Activated effector memory CD4-positive, alpha-beta T cell treated with Interleukin-2 at 50 U/mL for 16 hours (primary cell): ENCODE measurements at regions not wholly inside any gene's neighbourhood (a gene's known extent, or its start where the extent isn't known, plus 50 kb on each side); places are given as distances from the start of the nearest gene placed in this dataset.

ENCODE experiments used
- DNase-seq: peaks from one replicate; pipeline ENCODE4 v3.0.0-alpha.2; 2020

DNA sequence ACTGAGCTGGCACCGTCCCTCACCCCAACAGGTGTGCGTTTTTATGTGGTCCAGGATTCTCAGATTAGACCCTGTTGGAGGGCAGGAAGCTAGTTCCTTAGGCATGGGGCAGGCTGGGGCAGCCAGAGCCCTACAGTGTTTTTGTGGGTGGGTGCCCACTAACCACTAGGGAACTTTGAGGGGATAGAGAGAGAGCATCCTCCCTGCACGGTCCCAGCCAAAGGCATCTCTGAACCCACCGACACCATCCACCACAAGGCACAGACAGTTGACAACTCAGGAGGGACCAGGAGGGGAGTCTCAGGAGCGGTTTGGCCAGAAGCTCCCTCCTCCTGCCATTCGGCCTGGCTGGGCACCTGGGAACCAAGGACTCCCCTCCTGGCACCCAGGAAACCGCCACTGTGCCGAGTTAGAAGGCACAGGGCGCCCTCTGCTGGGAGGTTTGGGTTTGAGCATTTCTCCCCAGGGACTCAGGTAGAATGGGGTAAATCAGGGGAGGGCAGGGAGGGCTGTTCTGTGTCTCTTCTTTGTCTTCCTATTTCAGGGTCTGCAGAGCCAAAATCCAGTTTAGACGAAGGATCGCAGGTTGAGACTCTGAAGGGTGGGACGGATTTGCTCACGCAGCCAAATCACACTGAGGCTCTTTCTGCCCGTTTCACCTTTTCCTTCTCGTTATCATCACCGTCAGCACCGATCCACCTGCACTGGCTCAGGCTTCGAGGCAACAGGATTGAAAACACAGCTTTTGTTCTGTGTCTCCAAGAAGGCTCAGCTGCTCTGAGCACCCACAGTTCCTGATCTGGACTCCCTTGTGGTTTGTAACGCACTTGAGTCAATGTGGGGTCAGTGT lies 84.8 kb upstream of the COL13A1 start:
- DNase-seq: peak; percentile 22

DNA sequence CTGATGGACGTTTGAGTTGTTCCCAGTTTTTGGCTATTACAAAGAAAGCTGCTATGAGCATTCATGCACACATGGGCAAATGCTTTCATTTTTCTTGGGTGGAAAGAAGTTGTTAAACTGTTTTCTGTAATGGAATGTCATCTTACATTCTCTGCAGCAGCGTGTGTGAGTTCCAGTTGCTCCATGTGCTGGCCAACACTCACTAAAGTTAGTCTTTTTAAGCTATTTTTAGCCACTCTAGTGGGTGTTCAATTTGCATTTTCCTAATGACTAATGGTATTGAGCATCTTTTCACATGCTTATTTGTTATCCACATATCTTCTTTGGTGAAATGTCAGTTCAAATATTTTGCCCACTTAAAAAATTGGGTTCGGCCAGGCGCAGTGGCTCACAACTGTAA lies 82.8 kb upstream of the COL13A1 start:
- DNase-seq: no peak

DNA sequence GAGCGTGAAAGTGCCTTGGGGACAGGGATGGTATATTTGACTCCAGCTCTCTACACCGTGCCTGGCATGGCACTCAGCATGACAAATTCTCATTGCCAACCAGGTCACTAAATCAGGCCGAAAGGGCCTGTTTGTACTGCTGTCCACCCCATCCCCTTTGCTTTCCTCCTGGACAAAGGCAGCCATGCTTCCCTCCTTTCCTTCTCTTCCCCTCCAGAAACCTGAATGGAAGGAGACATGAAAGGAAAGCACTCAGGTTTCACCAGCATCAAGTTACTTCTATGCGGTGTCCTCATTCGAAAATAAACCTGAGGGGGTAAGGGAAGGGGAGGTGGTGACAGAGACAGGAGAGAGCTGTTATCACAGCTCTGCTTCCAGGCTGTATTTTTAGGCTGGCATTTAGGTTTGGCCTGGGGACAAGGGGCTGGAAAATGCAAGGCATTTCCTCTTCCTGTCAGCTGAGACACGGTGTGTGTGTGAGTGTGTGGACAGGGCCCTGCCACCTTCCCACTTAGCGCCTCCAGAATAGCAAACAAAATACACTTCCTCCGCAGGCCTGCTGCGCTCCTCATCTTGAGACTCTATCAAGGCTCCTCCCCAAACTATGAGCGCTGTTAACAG lies 79.9 kb upstream of the COL13A1 start:
- DNase-seq: no peak

DNA sequence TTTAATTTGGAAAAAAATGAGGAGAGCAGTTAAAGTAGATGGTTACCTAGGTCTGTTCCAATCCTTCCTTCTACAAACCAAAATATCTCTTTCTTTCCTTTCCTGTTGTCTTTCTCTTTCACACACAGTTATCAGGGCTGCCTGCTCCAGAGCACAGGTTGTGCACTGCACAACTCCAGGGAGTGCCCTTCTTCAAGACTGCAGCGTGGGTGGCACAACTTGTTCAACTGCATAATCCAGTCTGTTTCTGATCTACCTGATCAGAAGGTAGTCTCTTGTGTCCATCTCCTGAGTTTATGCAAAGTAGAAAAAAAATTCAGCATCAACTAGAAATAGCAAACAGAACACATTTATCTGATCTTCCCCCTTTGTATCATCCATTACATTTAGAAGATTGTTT lies 78.1 kb upstream of the COL13A1 start:
- DNase-seq: no peak

DNA sequence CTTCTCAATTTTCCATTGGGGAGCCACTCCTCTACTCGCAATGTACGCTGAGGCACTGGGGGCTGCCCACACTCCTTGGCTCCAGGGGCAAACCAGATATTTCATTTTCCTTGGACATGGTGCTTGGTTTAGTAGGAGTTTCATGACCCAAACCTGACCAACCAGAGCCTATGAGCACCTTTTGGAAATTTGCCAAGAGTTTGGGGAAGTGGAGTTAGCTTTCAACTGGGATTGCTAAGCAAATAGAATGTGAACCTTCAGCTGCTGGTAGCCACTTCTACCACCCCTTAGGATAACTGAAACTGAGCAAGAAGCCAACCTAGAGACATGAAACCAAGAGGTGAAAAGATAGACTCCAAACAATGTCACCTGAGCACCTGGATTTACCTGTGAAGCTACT lies 74.9 kb upstream of the COL13A1 start:
- DNase-seq: no peak

DNA sequence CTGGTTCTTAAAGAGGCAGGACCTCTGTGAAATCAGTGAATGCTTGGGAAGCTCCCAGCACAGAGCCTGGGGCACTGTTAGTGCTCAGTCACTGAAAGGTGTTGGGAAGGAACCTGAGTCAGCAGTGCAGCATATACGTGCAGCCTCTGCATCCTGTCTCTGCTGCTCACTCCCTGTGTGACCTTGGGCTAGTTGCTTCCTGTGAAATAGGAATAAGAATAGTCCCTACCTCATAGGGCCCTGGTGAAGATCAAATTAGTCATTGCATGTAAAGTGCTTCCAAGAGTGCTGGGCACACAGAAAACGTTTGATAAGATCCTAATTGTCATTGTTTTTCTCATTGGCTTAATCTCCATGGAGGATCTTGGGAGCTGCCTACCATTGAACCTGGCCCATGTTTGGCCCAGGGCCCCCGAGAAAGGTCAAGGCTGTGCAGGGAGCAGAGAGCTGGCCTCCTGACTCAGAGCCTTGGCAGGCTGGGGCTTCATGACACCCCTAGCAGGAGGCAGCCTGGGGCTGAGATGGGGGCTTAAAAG lies 73.3 kb upstream of the COL13A1 start:
- DNase-seq: no peak

DNA sequence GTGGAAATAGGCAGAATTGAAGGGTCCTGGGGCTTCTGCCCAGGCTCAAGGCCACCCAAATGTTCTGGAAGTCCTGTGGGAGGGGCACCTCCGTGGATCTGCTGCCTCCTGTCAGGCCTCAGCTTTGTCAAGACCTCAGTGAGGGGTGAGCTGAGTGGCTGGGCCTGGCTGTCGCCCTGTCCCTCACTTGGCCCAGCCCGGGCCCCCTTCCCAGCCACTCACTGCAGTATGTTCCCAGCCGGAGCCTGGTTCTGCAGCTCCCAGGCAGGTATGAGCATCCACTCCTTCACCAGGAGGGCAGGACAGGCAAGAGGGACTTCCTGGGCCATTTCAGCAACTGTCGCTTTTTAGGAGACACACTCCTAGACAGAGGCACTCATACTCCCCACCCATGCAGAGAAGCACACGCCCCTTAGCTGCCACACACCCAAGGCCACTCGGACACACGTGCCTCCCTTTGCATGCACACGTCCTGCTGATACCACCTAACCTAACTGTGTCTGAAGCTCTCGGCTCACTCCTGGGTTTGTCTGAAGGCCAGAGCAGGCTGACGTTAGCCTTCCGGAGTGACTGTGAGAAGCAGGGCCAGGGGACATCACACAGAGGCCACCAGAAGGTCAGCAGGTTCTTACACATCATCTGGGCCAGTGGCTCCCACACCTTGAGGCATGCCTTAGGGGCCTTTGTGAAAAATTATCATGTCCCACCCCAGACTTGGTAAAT lies 72.2 kb upstream of the COL13A1 start:
- no peak for DNase-seq

DNA sequence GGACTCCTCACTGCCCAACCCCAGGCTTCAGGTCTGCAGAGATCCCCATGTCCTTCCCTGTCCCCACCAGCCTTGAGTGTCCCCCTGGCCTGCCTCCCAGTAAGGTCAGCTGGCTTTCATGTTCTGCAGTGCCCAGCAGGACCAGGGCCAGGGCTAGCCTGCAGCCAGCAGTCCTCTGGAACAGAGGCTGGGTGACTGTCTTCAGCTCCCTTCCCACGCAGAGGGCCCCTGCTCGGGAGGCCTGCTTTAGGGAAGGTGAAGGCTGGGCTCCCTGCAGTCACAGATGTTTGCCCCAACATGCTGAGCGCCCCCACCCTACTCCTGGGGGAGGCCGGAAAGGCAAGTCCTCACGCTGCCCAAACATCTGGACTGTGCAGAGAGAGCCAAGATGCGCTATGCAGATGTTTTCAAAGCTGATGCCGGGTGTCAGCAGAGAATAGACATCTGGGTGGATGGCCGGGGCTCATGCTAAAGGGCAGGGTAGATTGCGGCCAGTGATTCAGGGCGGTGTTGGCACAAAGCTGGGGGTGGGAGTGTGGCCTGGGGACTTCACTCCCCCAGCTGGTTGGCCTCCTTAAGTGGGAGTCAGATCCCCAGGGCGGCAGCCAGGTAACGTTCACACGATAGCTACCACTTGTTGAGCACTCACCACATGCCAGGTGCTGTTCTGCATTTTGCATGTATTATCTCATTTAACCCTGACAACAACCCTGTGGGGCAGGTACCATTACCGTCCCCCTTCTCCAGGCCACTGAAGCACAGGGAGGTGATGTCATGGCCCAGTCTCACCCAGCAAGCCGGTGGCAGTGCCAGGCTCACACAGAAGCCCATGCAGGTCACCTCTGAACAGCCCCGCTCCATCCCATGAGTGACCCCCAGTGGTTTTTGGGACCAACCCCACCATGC lies 71.2 kb upstream of the COL13A1 start:
- no peak for DNase-seq

DNA sequence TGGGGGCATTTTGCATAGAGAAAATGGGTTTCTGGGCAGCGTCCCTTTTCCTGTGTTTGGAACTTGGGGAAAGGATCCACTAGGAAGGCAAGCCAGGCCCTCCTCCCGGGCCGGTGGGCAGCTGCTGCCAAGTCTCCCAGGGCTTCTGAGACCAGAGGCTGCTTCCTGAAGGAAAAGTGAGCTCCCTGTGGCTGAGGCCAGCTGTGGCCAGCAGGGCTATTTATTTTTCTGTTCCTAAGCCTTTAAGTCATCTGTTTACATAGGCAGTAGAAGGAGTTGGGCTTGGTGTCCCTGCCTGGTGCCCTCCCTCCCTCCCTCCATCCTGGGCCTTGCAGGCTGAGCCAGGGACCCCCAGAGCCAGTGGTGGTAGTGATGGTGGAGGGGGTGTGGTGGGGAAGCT lies 70.5 kb upstream of the COL13A1 start:
- no peak for DNase-seq

DNA sequence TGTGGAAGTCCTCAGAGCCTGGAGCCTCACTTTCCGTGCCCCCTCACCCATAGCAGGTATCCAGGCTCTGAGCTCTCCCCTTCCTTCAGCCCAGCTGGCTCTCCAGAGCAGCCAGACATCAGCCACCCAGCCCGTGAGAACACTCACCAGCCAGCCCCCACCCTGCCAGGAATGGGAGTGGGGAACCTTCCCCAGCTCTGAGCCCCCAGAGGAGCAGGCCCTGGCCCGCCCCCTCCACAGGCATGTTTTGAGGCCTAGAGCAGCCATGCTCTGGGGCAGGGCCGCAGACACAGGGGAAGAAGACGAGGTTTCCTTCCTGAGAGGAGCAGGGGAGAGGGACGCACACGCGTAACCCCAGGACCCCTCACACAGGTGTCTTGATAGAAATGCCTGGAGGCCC lies 70.0 kb upstream of the COL13A1 start:
- no peak for DNase-seq

DNA sequence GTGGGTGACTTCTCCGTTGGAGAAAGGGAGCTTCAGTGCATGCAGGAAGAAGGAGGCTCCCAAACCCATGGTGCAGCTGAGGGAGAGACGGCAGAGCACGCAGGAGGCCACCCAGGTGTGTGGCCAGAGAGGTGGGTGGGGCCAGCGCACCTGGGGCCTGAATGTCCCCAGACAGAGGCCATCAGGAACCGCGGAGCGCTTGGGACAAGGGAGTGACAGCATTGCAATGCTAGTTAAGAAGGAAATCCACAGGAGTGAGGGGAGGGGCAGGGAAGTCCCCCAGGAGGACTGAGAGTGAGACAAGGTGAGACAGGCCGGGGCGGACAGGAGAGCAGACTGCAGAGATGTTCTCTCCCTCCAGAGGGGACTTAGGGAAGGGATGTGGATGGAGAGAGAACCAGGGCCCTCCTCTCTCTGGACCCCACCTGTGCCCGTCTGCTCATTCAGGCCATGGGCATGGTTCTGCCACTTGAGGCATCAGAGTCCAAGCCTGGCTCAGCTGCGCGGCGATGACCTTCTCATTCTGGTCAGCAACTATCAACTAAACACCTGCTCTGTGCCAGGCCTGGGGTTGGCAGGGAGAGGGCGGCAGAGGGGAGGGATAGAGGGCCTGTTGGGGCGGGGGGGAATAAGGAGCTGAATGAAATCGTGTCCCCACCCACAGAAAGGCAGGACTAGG lies 69.4 kb upstream of the COL13A1 start:
- no peak for DNase-seq

DNA sequence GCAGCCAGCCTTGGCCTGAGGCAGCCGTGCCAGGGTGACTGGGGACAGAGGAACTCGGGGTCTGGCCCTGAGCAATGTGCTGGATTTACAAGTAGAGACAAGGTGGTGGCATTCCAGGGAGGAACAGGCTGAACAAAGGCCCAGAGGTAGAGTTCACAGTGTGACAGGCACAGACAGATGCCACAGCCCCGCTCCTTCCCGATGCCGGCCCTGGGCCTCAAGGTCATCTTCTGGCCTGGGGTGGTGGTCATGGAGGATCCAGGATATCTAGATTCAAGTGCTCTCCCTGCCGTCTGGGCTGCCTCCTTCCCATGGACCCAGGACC lies 68.9 kb upstream of the COL13A1 start:
- DNase-seq: no peak

DNA sequence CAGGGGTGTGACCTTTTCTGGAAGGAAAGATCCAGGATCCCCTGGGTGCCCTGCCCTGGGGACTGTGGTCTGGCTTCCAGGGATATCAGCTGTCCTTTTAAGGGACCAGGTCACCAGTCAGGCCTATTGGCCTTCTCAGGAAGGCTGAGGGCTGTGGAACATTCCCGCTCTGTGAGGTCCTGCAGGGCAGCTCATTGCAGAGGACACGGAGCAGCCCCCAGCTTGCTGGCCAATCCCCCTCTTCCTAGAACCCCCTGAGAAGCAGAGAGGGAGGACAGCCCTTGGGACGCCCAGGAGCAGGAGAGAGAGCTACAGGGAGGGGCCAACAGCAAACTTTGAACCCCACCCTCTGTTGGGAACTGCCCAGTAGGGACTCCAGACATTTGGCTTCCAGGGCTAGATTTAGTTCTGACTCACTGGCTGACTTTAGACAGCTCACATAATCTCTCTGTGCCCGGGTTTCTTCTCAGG lies 67.9 kb upstream of the COL13A1 start:
- DNase-seq: no peak

DNA sequence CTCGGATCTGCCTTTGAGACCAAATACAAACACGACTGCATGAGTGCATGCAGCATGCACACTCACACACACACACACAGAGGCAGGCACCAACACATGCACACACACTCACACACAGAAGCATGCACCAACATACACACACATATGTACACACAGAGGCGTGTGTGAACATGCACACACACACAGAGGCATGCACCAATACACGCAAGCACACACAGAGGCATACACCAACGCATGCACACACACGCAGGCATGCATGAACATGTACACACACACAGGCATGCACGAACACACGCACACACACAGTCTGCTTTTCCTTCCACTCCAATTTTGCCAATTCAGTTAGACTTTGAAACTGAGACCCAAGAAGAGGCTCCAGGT lies 67.3 kb upstream of the COL13A1 start:
- DNase-seq: no peak

DNA sequence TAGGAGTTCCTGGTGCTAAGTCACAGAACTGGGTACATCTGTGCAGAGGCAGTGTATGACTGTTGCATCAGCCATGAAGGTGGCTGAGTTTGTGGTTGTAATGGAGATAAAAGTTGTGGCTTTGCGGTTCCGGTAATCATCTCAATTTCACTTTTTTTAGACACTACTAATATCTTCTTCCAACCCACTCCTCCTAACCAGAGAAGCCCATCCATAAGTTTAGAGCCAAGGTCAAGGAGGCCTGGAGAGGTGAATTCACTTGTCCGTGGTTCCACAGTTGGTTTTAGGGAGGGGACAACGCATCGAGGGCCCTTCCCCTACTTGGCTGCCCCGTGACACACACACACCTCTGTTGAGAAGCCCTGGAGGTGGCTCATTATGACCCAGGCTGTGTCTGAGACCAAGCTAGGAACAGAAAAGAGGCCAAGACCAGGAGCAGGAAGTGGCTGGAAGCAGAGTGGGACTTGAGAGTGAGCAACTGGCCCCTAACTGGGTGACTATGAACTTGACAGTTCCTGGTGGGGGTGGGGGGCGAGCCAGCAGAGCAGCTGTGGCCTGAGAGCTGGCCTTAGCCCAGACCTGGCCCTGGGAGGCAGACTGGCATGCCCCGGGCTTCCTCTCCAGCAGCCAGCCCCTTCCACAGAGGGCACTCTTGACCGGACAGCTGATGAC lies 66.8 kb upstream of the COL13A1 start:
- DNase-seq: no peak

DNA sequence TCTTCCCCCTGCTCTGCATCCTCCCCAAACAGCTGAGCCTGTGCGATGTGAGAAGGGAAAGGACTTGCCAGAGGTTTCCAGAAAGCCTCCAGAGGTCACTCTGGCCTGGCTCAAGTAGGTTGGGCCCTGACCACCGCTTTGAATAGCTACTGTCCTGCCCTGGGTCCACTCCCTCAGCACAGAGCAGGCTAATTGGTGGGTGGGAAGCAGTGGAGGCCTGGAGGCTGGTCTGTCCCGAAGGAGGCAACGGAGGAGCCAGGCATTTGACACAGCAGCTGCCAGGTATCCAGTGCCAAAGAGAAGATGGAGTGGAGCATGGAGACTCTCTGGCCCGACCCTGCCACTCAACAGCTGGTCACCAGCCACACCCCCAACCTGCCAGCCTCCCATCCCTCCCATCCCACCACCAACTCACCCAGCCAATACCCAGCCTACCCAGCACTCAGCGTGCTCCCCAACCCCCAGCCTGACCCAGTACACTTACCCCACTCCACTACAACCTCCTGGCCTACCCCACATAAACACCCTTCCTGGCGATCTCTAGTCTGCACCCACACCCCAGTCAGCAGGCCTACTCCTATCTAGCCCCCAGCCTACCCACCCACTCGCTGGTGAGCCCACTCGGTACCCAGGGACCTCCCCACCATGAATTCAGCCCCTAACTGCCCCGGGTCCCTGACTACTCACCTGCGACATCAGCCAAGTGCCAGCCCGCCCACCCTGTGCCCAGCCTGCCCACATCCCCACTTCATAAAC lies 64.6 kb upstream of the COL13A1 start:
- DNase-seq: no peak

DNA sequence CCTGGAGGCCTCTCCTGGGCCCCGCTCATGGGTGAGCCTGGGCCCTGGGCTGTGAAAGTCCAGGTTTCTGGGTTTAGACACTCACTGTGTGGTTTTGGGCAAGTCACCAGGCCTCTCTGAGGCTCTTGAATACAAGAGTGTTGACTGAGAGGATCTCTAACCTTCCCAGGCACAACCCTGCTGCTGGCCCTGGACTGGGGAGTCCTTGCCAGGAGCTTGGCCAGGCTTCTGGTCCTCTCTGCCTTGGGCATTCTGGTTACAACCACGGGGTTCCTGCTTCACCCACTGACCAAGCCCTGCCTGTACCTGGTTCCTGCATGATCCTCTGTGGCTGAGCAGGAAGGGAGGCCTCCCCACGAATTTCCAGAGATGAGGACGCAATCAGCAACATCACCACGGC lies 63.6 kb upstream of the COL13A1 start:
- no peak for DNase-seq

DNA sequence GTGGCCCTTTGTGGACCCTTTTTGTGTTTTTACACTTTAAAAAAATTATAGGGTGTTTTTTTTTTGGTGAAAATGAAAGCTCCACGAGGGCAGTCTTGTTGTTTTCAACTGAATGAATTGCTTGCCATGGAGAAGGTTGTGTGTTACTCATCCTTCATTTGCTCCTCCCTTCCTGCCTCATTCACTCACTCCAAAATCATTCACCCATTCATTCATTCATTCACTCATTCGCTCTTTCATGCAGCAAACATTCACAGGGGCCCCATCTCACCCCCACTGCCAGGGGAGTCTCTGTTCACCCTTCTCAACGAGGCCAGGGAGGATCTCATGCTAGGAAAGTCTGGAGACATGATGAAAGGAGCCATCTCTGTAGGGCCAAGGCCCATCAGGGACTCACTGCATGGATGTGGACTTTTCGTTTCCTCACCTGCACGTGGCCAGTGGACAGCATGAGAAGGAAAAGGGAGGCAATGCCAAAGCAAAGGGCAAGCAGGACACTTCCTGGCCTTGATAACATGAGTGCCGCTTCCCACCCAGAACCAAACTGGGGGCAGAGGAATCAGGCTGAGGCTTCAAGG lies 62.8 kb upstream of the COL13A1 start:
- no peak for DNase-seq

DNA sequence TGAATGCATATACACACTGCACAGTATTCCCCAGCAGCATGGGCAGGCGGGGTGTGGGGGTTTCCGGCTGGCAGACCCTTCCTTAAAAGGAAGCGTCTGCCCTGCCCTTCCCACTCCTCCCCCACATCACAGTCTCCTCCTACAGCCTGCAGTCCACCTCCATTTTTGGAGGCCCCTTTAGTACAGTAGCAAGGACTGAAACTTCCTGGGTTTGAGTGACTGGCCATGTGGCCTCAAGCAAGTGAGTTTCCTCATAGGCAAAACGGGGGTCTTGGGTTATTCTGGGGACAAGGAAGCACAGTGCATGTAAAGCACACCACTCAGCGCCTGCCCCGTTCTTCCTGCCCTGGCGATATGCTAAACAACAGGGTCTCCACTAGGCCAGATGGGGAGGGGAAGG lies 62.1 kb upstream of the COL13A1 start:
- no peak for DNase-seq

DNA sequence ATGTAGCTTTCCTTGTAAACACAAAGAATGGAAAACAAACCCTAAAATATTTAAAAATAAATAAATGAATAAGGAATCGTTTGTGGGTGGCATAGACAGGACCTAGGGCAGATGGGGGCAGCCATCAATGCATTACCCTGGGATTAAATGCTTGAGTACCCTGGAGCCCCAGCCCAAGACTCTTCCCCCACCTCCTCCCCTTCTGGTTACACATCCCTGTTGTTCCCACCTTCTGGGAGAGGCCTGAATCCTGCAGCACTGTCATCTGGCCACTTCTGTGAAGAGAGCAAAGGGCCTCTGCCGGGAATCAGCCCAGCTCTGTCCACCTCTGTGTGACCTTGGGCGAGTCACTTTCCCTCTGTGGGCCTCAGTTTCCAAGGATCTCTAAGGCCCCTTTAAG lies 61.6 kb upstream of the COL13A1 start:
- no peak for DNase-seq
